Vagina (tissue), 2 donors: ENCODE measurements at regions not wholly inside any gene's neighbourhood (a gene's known extent, or its start where the extent isn't known, plus 50 kb on each side); places are given as distances from the start of the nearest gene placed in this dataset.

Experiments used
- DNase-seq, 2 donors: peaks; one replicate each; pipeline ENCODE4 v3.0.0-alpha.2; 2017; ENCODE audit errors: extremely low spot score in 2 of 2
- H3K27ac ChIP-seq: fragments of 200-600 bp; sonication (generic); one replicate; pipeline ENCODE4 v1.5.1; 2019
- H3K27me3 ChIP-seq: fragments of 200-600 bp; sonication (generic); one replicate; pipeline ENCODE4 v1.5.1; 2019
- H3K36me3 ChIP-seq, 2 donors: fragments of 200-600 bp; sonication (generic); one replicate each; pipeline ENCODE4 v1.5.1; 2017 to 2019
- H3K4me1 ChIP-seq: fragments of 200-600 bp; sonication (generic); one replicate; pipeline ENCODE4 v1.5.1; 2019
- H3K4me3 ChIP-seq, 2 donors: fragments of 200-600 bp; sonication (generic); 1 replicate in 1 of 2; 2 replicates in 1 of 2; pipeline ENCODE4 v1.5.1; 2016 to 2019
- H3K9me3 ChIP-seq: fragments of 200-600 bp; sonication (generic); one replicate; pipeline ENCODE4 v1.5.1; 2019
- POLR2A ChIP-seq, 2 donors: fragments of 450-650 bp; IDR thresholded peaks; one replicate each; pipeline ENCODE4 v1.6.1; 2017; ENCODE audit warnings: antibody characterized with exemption in 2 of 2, mild to moderate bottlenecking in 2 of 2, moderate library complexity in 2 of 2
- POLR2AphosphoS5 ChIP-seq, 2 donors: sonication (generic); formaldehyde crosslinking; IDR thresholded peaks; one replicate each; pipeline ENCODE4 v1.9.0; 2017; ENCODE audit warnings: antibody characterized with exemption in 2 of 2, mild to moderate bottlenecking in 2 of 2, low read depth in 1 of 2; ENCODE audit not compliant: insufficient read depth in 1 of 2
- intact Hi-C: fragments of 100-400 bp; cut with DNase I; formaldehyde crosslinking; loops from one replicate; pipeline ENCODE4 v1.15.1; 2023
- TF ChIP-seq, protein P1 (sequence below), 3 experiments: fragments of 450-650 bp in 2 of 3; fragments of 200-600 bp in 1 of 3; sonication (generic) in 1 of 3; IDR thresholded peaks; one replicate each; pipeline ENCODE4 v1.5.1; 2017 to 2019; ENCODE audit warnings: antibody characterized with exemption in 3 of 3, mild to moderate bottlenecking in 2 of 3, moderate library complexity in 2 of 3

- H3K27ac ChIP-seq: no peak overlapping the region
These were observed 758.0 kb upstream of the USP15 start for GRCh38 chr12:61502179-61502578.

DNA sequence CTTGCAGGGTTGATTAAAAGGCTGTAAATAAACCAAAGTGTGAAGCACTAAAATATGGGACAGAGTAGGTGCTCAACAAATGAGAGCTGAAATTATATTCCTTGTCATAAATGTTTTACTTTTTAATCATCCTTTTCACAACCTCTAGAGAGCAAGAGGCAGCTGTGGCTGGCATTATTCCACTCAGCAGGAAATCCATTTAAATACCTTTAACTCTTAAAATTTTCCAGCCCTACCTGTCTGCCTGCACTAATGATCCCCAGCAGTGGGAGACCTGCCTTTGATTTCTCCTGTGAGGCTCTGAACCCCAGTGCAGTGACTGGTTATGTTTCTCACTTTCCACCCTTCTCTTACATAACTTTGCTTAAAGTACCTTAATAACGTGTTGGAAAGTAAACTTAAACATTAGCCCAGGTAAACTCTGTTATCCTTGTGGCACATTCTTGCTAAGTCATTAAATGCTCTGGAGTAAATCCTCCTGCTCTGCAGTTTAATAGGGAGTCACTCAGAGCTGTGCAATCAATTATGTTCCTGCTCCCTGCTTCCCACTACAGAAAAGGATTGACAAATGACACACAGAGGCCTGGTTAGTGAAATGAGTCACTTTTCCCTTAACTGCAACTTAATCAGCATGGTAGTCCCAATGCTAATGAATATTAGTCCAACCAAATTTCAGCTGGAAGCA is 755.7 kb upstream of the USP15 start:
- H3K36me3 ChIP-seq: no peaks in the 10 kb centered on the region
- TF ChIP-seq POLR2AphosphoS5 (IDR thresholded peaks at IDR 0.05; ENCODE audit: insufficient read depth in 1 of 2, low read depth in 1 of 2) (no peak), POLR2A (IDR thresholded peaks at IDR 0.05) (no peak)
- TF ChIP-seq, protein P1, sequence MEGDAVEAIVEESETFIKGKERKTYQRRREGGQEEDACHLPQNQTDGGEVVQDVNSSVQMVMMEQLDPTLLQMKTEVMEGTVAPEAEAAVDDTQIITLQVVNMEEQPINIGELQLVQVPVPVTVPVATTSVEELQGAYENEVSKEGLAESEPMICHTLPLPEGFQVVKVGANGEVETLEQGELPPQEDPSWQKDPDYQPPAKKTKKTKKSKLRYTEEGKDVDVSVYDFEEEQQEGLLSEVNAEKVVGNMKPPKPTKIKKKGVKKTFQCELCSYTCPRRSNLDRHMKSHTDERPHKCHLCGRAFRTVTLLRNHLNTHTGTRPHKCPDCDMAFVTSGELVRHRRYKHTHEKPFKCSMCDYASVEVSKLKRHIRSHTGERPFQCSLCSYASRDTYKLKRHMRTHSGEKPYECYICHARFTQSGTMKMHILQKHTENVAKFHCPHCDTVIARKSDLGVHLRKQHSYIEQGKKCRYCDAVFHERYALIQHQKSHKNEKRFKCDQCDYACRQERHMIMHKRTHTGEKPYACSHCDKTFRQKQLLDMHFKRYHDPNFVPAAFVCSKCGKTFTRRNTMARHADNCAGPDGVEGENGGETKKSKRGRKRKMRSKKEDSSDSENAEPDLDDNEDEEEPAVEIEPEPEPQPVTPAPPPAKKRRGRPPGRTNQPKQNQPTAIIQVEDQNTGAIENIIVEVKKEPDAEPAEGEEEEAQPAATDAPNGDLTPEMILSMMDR (IDR thresholded peaks at IDR 0.05): no peak
- H3K27ac ChIP-seq: no peak overlapping the region
- H3K9me3 ChIP-seq: no peaks in the 10 kb centered on the region
- no peaks in the 10 kb centered on the region for H3K4me1 ChIP-seq
- intact Hi-C loops: no loop called here
- no peak overlapping the region for H3K4me3 ChIP-seq
- DNase-seq: no peak
- no peaks in the 10 kb centered on the region for H3K27me3 ChIP-seq

More at GRCh38 chr12:61502179-61502578, 758.0 kb upstream of the USP15 start:
- DNase-seq: no peak
- no peaks in the 10 kb centered on the region for H3K27me3 ChIP-seq
- intact Hi-C loops: no loop called here
- H3K9me3 ChIP-seq: no peaks in the 10 kb centered on the region
- TF ChIP-seq POLR2AphosphoS5 (IDR thresholded peaks at IDR 0.05; ENCODE audit: insufficient read depth in 1 of 2, low read depth in 1 of 2) (no peak), POLR2A (IDR thresholded peaks at IDR 0.05) (no peak)
- TF ChIP-seq, protein P1 (IDR thresholded peaks at IDR 0.05): no peak
- no peak overlapping the region for H3K4me3 ChIP-seq
- no peaks in the 10 kb centered on the region for H3K4me1 ChIP-seq
- H3K36me3 ChIP-seq: no peaks in the 10 kb centered on the region

GRCh38 chr12:61513499-61513898 is 746.7 kb upstream of the USP15 start:
- H3K36me3 ChIP-seq: no peaks in the 10 kb centered on the region
- intact Hi-C loops: no loop called here
- DNase-seq: no peak

GRCh38 chr12:61514016-61514415 is 746.2 kb upstream of the USP15 start:
- TF ChIP-seq, protein P1 (IDR thresholded peaks at IDR 0.05): no peak
- TF ChIP-seq POLR2AphosphoS5 (IDR thresholded peaks at IDR 0.05; ENCODE audit: insufficient read depth in 1 of 2, low read depth in 1 of 2) (no peak), POLR2A (IDR thresholded peaks at IDR 0.05) (no peak)

More at GRCh38 chr12:61513499-61513898, 746.7 kb upstream of the USP15 start:
- H3K27me3 ChIP-seq: no peaks in the 10 kb centered on the region
- no peak overlapping the region for H3K4me3 ChIP-seq
- no peak overlapping the region for H3K27ac ChIP-seq
- TF ChIP-seq POLR2A (IDR thresholded peaks at IDR 0.05): no peak
- TF ChIP-seq, protein P1 (IDR thresholded peaks at IDR 0.05): no peak
- TF ChIP-seq POLR2AphosphoS5 (IDR thresholded peaks at IDR 0.05; ENCODE audit: insufficient read depth in 1 of 2, low read depth in 1 of 2): no peak
- H3K9me3 ChIP-seq: no peaks in the 10 kb centered on the region
- no peaks in the 10 kb centered on the region for H3K4me1 ChIP-seq

DNA sequence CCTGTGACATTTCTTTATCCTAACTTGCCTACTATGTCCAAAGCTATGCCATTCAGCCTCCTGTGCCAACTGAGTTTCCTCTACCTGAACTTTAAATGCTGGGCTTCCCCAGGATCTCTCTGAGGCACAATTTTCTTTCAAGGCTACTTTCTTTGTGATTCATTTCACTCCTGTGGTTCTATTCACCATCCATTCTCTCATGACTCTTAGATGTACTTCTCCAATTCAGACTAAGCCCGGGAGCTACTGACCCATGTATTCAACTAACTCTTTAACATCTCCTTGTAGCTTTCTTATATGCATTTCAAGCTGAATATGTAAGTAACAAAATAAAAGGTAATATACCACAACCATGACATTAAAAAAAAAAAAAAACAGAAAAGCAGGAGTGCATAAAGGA is 738.9 kb upstream of the USP15 start:
- intact Hi-C loops: no loop called here
- Histone ChIP-seq H3K4me3 (no peak overlapping the region), H3K27me3 (no peaks in the 10 kb centered on the region), H3K27ac (no peak overlapping the region), H3K9me3 (no peaks in the 10 kb centered on the region), H3K4me1 (no peaks in the 10 kb centered on the region), H3K36me3 (no peaks in the 10 kb centered on the region)
- no peak for DNase-seq
- TF ChIP-seq POLR2AphosphoS5 (IDR thresholded peaks at IDR 0.05; ENCODE audit: insufficient read depth in 1 of 2, low read depth in 1 of 2) (no peak), POLR2A (IDR thresholded peaks at IDR 0.05) (no peak)
- TF ChIP-seq, protein P1 (IDR thresholded peaks at IDR 0.05): no peak

More at GRCh38 chr12:61514016-61514415, 746.2 kb upstream of the USP15 start:
- Histone ChIP-seq H3K4me1 (no peaks in the 10 kb centered on the region), H3K4me3 (no peak overlapping the region), H3K9me3 (no peaks in the 10 kb centered on the region), H3K36me3 (no peaks in the 10 kb centered on the region), H3K27ac (no peak overlapping the region), H3K27me3 (no peaks in the 10 kb centered on the region)
- no peak for DNase-seq
- intact Hi-C loops: no loop called here
